ENCODE measurements at regions not wholly inside any gene's neighbourhood (a gene's known extent, or its start where the extent isn't known, plus 50 kb on each side); places are given as distances from the start of the nearest gene placed in this dataset.

- BruUV-seq (replicated peaks): no TSS peak
- H3K4me2 ChIP-seq (ENCODE audit: low read length): no peak overlapping the region
- no peak overlapping the region for H3K4me3 ChIP-seq (replicated peaks in 1 of 2; ENCODE audit: low read depth in 1 of 2, low read length in 2 of 2)
- H3K79me2 ChIP-seq (ENCODE audit: insufficient read depth, low read length): no peaks in the 10 kb centered on the region
- H2AFZ ChIP-seq (ENCODE audit: low read depth, low read length, poor library complexity, severe bottlenecking): no peak overlapping the region
- intact Hi-C loops (cut with micrococcal nuclease): no loop called here
- CTCF ChIA-PET: no interaction called here
- no peaks in the 10 kb centered on the region for H3K36me3 ChIP-seq (ENCODE audit: control insufficient read depth in 1 of 2, insufficient read depth in 2 of 2, low read length in 2 of 2)
- no peaks in the 10 kb centered on the region for H4K20me1 ChIP-seq (ENCODE audit: insufficient read depth)
- no peak for DNase-seq (ENCODE audit: low read depth, low spot score)
- no peaks in the 10 kb centered on the region for H3K9me2 ChIP-seq (ENCODE audit: insufficient read depth)
- RAD21 ChIA-PET (ENCODE audit: low non-redundant PET in 1 of 2, low total read pairs in 2 of 2, uncharacterized antibody in 2 of 2, unreplicated experiment in 2 of 2): no interaction called here
- no peak overlapping the region for H3K27ac ChIP-seq (ENCODE audit: low read depth, low read length)
- no peaks in the 10 kb centered on the region for H3K27me3 ChIP-seq (ENCODE audit: insufficient read depth, low read length)
- no peak for ATAC-seq
- TF ChIP-seq EGR1 (IDR thresholded peaks at IDR 0.05; ENCODE audit: low read depth): no peak
- TF ChIP-seq CEBPB (IDR thresholded peaks at IDR 0.05; ENCODE audit: low read depth): no peak
- TF ChIP-seq ELF1 (IDR thresholded peaks at IDR 0.05; ENCODE audit: borderline replicate concordance, low read depth): no peak
- no peak for TF ChIP-seq CTCF (IDR thresholded peaks at IDR 0.05 in 2 of 3, conservative IDR thresholded peaks at IDR 0.05 in 1 of 3; ENCODE audit: borderline replicate concordance in 1 of 3, insufficient read depth in 1 of 3, low read depth in 2 of 3, low read length in 2 of 3)
- TF ChIP-seq SIN3A (IDR thresholded peaks at IDR 0.05; ENCODE audit: low read depth): no peak
- TF ChIP-seq TCF7L2 (IDR thresholded peaks at IDR 0.05; ENCODE audit: borderline replicate concordance, extremely low read depth, insufficient read depth, insufficient read length): no peak
- no peak for TF ChIP-seq REST (IDR thresholded peaks at IDR 0.05; ENCODE audit: low read depth)
- no peak for TF ChIP-seq MAX (IDR thresholded peaks at IDR 0.05)
- TF ChIP-seq JUND (IDR thresholded peaks at IDR 0.05): no peak
- TF ChIP-seq CBX3 (IDR thresholded peaks at IDR 0.05; ENCODE audit: low read depth): no peak
- no peak for TF ChIP-seq YY1 (IDR thresholded peaks at IDR 0.05; ENCODE audit: extremely low read depth, insufficient replicate concordance, low read depth, low read length)
- POLR2A ChIA-PET: no interaction called here
- H3K9me3 ChIP-seq (ENCODE audit: control insufficient read depth in 1 of 2, insufficient read depth in 1 of 2, low read depth in 1 of 2, low read length in 2 of 2): peaks cover 16 to 36% of the 10 kb centered on the region in 2 experiments; a peak in 3 of 4 replicates
- no peak overlapping the region for H3K9ac ChIP-seq (ENCODE audit: low read length)
- no peaks in the 10 kb centered on the region for H3K4me1 ChIP-seq (ENCODE audit: control insufficient read depth in 1 of 2, insufficient read depth in 2 of 2, low read length in 2 of 2)
These were observed 873.1 kb upstream of the TMPRSS15 start for GRCh38 chr21:19276665-19277064.

Data from HCT116 (cell line).